ENCODE measurements at regions not wholly inside any gene's neighbourhood (a gene's known extent, or its start where the extent isn't known, plus 50 kb on each side); places are given as distances from the start of the nearest gene placed in this dataset.

DNA sequence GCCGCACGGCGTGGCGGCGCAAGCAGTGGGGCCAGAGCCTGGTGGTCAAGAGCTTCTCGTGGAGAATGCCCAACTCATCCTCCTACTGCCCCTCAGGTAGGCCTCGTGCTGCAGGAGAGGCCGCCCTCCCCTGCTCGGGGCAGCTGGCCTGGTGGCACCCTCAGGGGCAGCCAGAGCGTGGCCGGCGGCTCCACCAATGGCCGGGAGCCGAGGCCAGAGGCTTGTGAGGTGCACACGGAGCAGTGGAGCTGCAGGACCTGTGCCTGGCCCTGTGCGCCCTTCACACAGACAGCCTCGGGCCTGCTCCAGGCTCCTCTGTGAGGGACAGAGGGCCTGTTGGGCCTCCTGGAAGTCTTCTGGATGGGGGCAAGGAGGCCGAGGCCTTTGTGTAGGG lies 85.5 kb downstream of the NPIPB11 start:
- TF ChIP-seq, protein P1, sequence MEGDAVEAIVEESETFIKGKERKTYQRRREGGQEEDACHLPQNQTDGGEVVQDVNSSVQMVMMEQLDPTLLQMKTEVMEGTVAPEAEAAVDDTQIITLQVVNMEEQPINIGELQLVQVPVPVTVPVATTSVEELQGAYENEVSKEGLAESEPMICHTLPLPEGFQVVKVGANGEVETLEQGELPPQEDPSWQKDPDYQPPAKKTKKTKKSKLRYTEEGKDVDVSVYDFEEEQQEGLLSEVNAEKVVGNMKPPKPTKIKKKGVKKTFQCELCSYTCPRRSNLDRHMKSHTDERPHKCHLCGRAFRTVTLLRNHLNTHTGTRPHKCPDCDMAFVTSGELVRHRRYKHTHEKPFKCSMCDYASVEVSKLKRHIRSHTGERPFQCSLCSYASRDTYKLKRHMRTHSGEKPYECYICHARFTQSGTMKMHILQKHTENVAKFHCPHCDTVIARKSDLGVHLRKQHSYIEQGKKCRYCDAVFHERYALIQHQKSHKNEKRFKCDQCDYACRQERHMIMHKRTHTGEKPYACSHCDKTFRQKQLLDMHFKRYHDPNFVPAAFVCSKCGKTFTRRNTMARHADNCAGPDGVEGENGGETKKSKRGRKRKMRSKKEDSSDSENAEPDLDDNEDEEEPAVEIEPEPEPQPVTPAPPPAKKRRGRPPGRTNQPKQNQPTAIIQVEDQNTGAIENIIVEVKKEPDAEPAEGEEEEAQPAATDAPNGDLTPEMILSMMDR (IDR thresholded peaks at IDR 0.05) = no peak
- TF ChIP-seq POLR2A (IDR thresholded peaks at IDR 0.05) = no peak

All from esophagus squamous epithelium (tissue), 4 donors.